Fibroblast of the aortic adventitia (primary cell): ENCODE measurements at regions not wholly inside any gene's neighbourhood (a gene's known extent, or its start where the extent isn't known, plus 50 kb on each side); places are given as distances from the start of the nearest gene placed in this dataset.

Experiments used
- DNase-seq: peaks from one replicate; pipeline ENCODE4 v3.0.0-alpha.2; 2010; ENCODE audit warnings: low read depth
- H3K4me3 ChIP-seq: 2 replicates; pipeline ENCODE4 v1.5.1; 2011; ENCODE audit warnings: low read depth, mild to moderate bottlenecking, control low read depth, low read length, moderate library complexity
- TF ChIP-seq, protein P1 (sequence below): IDR thresholded peaks from 2 replicates; pipeline ENCODE4 v1.5.1; 2011; ENCODE audit warnings: mild to moderate bottlenecking, low read length, control low read depth, inconsistent platforms; ENCODE audit not compliant: insufficient read depth

GRCh38 chr13:83622422-83622784 is 259.9 kb downstream of the SLITRK1 start:
- peak; percentile 52 for DNase-seq
- no peak overlapping the region for H3K4me3 ChIP-seq

DNA sequence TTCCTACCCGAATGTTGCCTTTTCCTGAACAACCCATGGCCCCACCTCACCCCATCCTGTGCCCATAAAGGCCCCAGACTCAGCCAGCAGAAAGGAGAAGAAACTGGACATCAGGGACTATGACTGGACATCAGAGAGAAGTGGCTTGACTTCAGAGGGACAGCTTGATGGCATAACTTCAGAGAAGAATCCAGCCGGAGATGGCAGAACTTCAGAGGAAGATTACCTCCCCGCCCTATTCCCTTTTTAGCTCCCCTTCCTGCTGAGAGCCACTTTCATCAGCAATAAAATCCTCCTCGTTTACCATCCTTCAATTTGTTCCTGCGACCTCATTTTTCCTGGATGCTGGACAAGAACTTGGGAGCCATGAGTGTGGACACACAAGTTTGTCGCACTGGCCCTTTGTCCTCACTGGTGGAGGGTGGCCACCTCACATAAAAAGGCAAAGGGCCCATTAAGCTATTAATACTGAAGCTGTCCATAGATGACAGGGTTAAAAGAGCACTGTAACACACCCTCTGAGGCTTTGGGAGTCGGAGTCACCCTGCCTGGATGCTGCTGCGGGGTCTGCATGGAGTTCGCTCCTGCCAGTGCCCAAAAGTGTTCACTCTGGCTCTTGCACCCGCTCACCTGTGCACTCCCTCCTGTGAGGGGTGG is 260.4 kb downstream of the SLITRK1 start:
- no peak for DNase-seq
- H3K4me3 ChIP-seq = no peak overlapping the region
- TF ChIP-seq, protein P1, sequence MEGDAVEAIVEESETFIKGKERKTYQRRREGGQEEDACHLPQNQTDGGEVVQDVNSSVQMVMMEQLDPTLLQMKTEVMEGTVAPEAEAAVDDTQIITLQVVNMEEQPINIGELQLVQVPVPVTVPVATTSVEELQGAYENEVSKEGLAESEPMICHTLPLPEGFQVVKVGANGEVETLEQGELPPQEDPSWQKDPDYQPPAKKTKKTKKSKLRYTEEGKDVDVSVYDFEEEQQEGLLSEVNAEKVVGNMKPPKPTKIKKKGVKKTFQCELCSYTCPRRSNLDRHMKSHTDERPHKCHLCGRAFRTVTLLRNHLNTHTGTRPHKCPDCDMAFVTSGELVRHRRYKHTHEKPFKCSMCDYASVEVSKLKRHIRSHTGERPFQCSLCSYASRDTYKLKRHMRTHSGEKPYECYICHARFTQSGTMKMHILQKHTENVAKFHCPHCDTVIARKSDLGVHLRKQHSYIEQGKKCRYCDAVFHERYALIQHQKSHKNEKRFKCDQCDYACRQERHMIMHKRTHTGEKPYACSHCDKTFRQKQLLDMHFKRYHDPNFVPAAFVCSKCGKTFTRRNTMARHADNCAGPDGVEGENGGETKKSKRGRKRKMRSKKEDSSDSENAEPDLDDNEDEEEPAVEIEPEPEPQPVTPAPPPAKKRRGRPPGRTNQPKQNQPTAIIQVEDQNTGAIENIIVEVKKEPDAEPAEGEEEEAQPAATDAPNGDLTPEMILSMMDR = no peak

More at GRCh38 chr13:83622422-83622784, 259.9 kb downstream of the SLITRK1 start:
- TF ChIP-seq, protein P1 = no peak

DNA sequence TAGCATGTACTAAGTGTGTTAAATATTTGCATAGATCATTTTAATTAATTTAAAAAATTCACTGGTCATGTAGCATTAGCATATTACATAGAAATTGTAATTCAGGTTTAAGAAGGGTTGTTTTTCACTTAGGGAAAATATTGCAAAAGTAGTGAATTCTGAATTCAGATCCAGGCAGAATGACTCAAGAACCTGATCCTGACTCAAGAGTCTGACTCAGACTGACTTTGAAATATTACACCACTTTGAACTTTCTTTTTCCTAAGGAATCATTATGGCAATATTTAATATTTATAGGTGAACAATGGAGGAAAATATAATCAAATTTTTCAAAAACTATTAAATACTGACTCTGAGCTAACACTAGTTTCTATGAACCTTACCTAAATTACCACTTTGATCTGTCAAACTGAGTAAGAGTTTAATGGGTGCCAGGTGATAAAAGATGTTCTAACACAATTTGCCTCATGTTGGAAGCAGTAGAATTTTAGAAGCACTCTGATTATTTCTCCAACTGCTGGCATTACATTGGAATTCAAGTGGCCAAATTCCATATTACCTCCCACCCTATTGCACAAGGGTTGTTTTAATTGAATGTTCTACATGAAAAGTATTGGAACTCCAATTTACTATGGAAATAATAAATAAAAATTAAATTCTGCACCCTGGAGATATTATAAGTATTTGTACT is 261.6 kb downstream of the SLITRK1 start:
- TF ChIP-seq, protein P1 = no peak
- H3K4me3 ChIP-seq = no peak overlapping the region
- DNase-seq = peak; percentile 71

GRCh38 chr13:83618966-83619365 is 263.3 kb downstream of the SLITRK1 start:
- peak; percentile 37 for DNase-seq
- H3K4me3 ChIP-seq = no peak overlapping the region
- TF ChIP-seq, protein P1 = no peak

GRCh38 chr13:83613524-83613923 is 268.8 kb downstream of the SLITRK1 start:
- no peak for DNase-seq
- TF ChIP-seq, protein P1 = no peak
- H3K4me3 ChIP-seq = no peak overlapping the region

- H3K4me3 ChIP-seq = no peak overlapping the region
- DNase-seq = no peak
- TF ChIP-seq, protein P1 = no peak
Observed at GRCh38 chr13:83601539-83601938, 280.7 kb downstream of the SLITRK1 start.
